ENCODE measurements at regions not wholly inside any gene's neighbourhood (a gene's known extent, or its start where the extent isn't known, plus 50 kb on each side); places are given as distances from the start of the nearest gene placed in this dataset.
"Not testable (repeated sequence)": the region's sequence is repeated elsewhere in the genome, so short reads cannot be mapped to it uniquely, and the experiment has no call there.

DNA sequence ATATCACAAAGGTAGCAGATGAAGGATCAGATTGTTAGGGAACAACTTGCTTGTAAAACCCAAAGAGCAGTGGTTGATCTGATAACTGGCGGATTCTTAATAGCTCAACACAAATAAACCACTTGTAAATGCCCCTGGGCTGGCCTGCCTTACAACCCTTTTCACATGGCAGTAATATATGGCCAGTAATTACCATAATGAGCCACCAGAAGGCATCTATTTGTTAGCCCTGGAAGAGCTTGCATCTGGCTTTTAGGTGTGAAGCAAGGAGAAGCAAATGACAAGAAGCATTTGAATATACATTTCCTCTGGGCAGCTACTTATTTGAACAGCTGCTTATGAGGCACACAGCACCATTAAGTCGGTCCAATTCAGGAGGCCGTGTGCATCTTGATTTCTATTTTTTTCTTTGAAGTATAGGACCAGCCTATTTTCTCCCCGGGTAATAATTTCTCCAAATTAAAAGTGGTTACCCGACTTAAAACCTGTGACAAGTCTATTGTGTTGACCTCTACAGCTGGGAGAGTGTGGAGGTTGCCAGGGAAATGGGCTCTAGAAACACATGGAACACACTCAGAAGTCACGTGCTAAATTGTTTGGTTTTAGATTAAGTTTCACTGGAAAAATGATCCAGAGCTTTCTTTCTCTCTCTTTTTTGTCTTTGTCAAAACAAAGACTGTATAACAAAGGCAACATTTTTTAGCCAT lies 113.4 kb downstream of the SEM1 start:
- peaks cover 4% of the 10 kb centered on the region for H3K27me3 Mint-ChIP-seq
- intact Hi-C loops (cut with micrococcal nuclease), result no loop called here
- no peaks in the 10 kb centered on the region for H3K9me3 Mint-ChIP-seq
- H3K4me1 Mint-ChIP-seq (ENCODE audit: low read depth), result no peaks in the 10 kb centered on the region
- no peak overlapping the region for H3K4me3 Mint-ChIP-seq
- H3K36me3 Mint-ChIP-seq, result no peaks in the 10 kb centered on the region
- H3K27ac Mint-ChIP-seq, result no peak overlapping the region
- POLR2A ChIA-PET, result no interaction called here
- CTCF ChIA-PET, result interaction anchor here (1.4 kb wide), 1 partner anchor 431 kb away, joined by 5 read pairs; no protein-coding TSS in a partner anchor
- DNase-seq, result no peak

DNA sequence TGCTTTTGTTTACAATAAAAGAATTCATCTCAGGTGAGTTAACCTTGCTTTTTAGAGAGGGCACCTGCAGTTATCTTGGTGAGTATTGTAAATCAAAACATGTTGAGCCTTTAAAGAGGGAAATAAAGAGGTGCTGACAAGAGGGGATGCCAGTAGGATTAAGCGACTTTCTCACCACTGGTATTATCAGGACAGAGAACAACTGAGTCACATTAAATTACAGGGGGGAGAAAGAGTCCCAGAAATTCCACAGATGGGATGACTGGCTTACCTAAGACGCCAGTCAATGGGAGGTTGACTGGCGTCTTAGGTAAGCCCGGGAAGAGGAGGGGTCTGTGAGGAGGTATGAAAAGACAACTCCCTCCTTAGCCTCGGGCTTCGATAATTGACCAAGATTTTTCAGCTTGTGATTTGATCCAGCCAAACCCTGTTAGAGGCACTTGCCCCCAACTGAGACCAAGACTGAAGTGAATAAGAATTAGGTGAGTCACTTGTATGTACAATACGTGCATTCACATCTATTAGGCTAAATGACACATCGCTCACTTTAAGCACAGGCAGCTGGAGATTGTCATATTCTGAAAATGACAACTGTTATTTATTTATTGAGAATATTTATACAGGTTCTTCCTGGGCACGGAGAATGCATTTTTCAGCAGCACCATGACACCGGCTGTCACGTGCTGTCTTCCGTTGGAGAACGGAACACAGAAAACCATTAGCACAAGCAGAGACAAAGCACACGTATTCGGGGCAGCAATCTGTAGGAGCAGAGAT lies 117.6 kb downstream of the SEM1 start:
- intact Hi-C loops (cut with micrococcal nuclease), result no loop called here

DNA sequence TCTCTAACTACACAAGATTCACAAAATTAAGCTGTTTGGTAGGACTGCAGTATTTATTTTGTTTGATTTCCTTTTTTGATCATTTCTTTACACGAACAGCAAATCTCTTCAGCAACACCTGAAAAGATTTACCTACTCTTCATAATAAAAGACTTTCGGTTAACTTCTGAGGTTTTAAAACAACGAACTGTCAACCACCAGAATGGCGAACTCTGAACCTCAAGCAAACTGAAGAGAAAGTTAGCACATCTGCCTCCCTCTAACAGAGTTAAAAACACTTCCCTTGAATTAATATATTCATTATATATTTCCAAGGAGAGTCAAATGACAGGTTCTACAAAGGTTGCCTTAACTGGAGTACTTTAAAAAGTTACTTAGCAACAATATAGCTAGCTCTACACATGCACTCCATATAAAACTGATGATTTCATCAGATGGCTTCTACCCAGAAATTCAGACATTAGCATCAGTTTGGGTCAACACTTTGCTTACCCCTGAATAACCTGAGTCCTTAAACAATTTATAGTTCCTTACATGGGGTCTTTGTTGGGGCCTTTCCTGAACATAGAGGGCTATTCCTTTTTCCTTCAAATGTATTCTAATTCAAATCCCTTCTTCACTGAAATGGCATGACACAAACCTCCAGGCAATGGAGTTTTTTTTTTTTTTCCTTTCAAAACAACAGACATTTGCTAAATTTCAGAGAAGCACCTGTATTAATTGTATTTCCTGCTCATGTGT lies 118.3 kb downstream of the SEM1 start:
- ChIA-PET POLR2A (no interaction called here), CTCF (no interaction called here)
- intact Hi-C loops (cut with micrococcal nuclease), result no loop called here
- H3K4me3 Mint-ChIP-seq, result no peak overlapping the region
- no peak for DNase-seq
- peaks cover 10% of the 10 kb centered on the region for H3K27me3 Mint-ChIP-seq
- no peaks in the 10 kb centered on the region for H3K4me1 Mint-ChIP-seq (ENCODE audit: low read depth)
- H3K36me3 Mint-ChIP-seq, result no peaks in the 10 kb centered on the region
- no peaks in the 10 kb centered on the region for H3K9me3 Mint-ChIP-seq
- H3K27ac Mint-ChIP-seq, result no peak overlapping the region

More for the DNA sequence above, 117.6 kb downstream of the SEM1 start:
- Mint-ChIP-seq H3K9me3 (no peaks in the 10 kb centered on the region), H3K27ac (no peak overlapping the region), H3K27me3 (peaks cover 9% of the 10 kb centered on the region), H3K36me3 (no peaks in the 10 kb centered on the region), H3K4me3 (no peak overlapping the region), H3K4me1 (ENCODE audit: low read depth) (no peaks in the 10 kb centered on the region)
- POLR2A ChIA-PET, result no interaction called here
- no peak for DNase-seq
- CTCF ChIA-PET, result no interaction called here

DNA sequence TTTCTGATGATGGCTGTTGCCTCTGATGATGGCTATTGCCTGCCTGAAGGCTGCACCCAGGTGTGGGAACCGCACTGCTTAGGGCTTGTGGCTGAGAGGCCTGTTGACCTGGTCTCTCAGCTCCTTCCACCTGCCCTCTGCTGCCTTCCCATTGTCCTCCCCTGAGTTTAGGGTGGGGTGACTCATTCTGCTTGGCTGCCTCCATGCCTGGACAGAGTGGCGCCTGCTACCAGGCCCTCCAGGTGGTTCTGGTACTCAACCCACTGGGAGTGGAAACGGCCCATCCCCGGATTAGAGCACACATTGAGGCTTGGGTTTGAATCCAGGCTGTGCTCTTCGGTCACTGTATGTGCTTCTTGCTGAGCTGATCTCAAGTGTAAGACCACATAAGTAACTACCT lies 120.6 kb downstream of the SEM1 start:
- no peaks in the 10 kb centered on the region for H3K9me3 Mint-ChIP-seq
- POLR2A ChIA-PET, result no interaction called here
- no peaks in the 10 kb centered on the region for H3K36me3 Mint-ChIP-seq
- CTCF ChIA-PET, result no interaction called here
- no peak overlapping the region for H3K27ac Mint-ChIP-seq
- H3K4me1 Mint-ChIP-seq (ENCODE audit: low read depth), result no peaks in the 10 kb centered on the region
- H3K27me3 Mint-ChIP-seq, result peaks cover 10% of the 10 kb centered on the region
- no peak overlapping the region for H3K4me3 Mint-ChIP-seq
- no peak for DNase-seq
- intact Hi-C loops (cut with micrococcal nuclease), result no loop called here

DNA sequence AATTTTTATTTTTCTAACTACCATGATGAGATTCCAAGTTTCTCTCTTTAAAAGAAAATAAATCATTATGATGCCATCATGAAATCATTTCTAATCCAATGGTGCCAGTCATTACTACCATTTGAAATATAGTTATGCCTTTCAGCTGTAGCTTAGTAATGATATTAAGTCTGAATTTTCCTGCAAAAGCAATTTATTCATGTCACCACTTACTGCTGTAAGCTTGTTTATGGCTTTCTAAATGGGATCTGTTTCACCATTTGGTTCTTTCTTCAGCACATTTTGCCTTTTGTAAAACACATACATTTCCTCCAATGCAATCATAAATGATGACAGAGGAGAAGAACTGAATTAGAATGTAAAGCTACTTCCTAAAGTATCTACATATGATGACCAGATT lies 130.5 kb downstream of the SEM1 start:
- Mint-ChIP-seq H3K4me3 (no peak overlapping the region), H3K9me3 (peaks cover 2% of the 10 kb centered on the region), H3K36me3 (peaks cover 2% of the 10 kb centered on the region), H3K4me1 (ENCODE audit: low read depth) (no peaks in the 10 kb centered on the region), H3K27ac (no peak overlapping the region), H3K27me3 (peaks cover 4% of the 10 kb centered on the region)
- ChIA-PET CTCF (no interaction called here), POLR2A (no interaction called here)
- intact Hi-C loops (cut with micrococcal nuclease), result no loop called here
- no peak for DNase-seq

DNA sequence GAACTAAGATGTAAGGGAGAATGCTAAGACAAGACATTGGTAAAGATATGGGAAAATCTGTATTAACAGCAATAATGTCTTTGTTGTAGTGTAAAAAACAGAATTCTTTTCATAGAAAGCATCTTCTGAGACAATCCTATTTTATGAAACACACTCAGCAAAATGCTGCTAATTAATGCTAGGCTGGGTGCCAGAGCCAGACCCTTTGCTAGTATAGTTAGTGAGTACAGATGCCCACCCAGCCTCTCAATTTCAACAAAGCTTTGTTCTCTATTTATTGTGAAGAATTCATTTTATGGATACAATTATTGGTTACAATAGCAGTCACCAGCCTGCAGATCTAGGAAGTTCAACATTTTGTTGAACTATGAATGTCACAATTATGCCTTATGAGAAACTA lies 131.0 kb downstream of the SEM1 start:
- intact Hi-C loops (cut with micrococcal nuclease), result no loop called here
- POLR2A ChIA-PET, result no interaction called here
- Mint-ChIP-seq H3K9me3 (peaks cover 2% of the 10 kb centered on the region), H3K36me3 (peaks cover 2% of the 10 kb centered on the region), H3K4me3 (no peak overlapping the region), H3K4me1 (ENCODE audit: low read depth) (no peaks in the 10 kb centered on the region), H3K27ac (no peak overlapping the region), H3K27me3 (peaks cover 4% of the 10 kb centered on the region)
- no peak for DNase-seq
- CTCF ChIA-PET, result no interaction called here

DNA sequence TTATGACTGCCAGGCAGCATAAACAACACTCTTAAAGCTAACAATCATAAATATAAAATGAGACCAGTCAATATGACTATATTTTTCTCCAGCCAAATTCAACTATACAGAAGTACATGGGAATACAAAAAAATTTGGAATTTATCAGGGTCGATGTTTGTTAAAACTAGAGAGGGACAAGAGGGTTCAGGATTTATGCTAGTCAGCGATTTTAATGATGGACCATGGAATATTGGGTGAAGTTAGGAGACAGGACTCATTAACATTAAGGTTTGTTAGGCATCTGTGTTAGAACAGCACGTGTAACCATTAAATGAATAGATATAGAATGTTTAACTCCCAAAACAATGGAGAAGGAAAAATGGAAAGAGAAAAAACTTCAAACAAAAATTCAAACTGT lies 146.2 kb downstream of the SEM1 start:
- no peaks in the 10 kb centered on the region for H3K36me3 Mint-ChIP-seq
- H3K4me3 Mint-ChIP-seq, result no peak overlapping the region
- no peaks in the 10 kb centered on the region for H3K9me3 Mint-ChIP-seq
- no peak for DNase-seq
- ChIA-PET POLR2A (no interaction called here), CTCF (no interaction called here)
- intact Hi-C loops (cut with micrococcal nuclease), result no loop called here
- H3K27me3 Mint-ChIP-seq, result no peaks in the 10 kb centered on the region
- no peaks in the 10 kb centered on the region for H3K4me1 Mint-ChIP-seq (ENCODE audit: low read depth)
- no peak overlapping the region for H3K27ac Mint-ChIP-seq

DNA sequence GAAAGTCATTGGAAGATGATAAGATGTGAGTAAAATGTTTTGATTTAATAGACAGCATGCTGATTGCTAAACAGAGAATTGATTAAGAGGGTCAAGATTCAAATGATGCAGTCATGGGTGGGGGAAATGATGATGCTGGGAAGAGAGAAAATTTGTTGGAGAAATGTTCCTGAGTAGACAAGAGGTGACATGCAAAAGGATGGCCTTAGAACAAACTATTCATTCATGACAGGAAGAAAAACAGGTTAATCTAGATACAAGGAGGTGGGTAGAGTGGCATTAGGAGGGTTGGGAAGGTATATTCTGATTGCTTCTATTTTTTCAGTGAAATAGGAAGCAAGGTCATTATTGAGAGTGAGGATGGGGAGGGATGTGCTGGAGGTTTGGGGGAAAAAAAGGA lies 146.7 kb downstream of the SEM1 start:
- Mint-ChIP-seq H3K4me3 (no peak overlapping the region), H3K27me3 (no peaks in the 10 kb centered on the region), H3K9me3 (no peaks in the 10 kb centered on the region), H3K27ac (no peak overlapping the region), H3K4me1 (ENCODE audit: low read depth) (no peaks in the 10 kb centered on the region), H3K36me3 (no peaks in the 10 kb centered on the region)
- POLR2A ChIA-PET, result no interaction called here
- intact Hi-C loops (cut with micrococcal nuclease), result no loop called here
- DNase-seq, result no peak
- CTCF ChIA-PET, result no interaction called here

DNA sequence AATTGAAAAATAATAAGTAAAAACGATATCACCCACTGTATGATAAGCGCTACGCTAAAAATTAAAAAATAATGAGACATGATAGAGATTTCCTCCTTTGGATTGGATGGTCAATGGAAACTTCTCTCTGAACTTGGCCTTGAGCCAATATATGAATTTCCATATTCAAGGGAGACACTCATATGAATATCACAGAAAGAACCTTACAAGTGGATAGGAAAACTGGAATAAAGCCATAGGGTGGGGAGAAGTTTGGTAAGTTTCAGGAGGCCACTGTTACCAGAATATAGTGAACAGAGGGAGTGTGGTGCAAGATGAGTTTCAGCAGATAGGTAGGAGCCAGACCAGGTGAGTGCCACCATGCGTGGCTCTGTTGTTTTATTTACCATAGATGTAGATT lies 147.2 kb downstream of the SEM1 start:
- H3K36me3 Mint-ChIP-seq, result no peaks in the 10 kb centered on the region
- CTCF ChIA-PET, result no interaction called here
- no peak overlapping the region for H3K4me3 Mint-ChIP-seq
- intact Hi-C loops (cut with micrococcal nuclease), result no loop called here
- no peak overlapping the region for H3K27ac Mint-ChIP-seq
- H3K4me1 Mint-ChIP-seq (ENCODE audit: low read depth), result no peaks in the 10 kb centered on the region
- POLR2A ChIA-PET, result no interaction called here
- H3K27me3 Mint-ChIP-seq, result no peaks in the 10 kb centered on the region
- no peak for DNase-seq
- no peaks in the 10 kb centered on the region for H3K9me3 Mint-ChIP-seq

DNA sequence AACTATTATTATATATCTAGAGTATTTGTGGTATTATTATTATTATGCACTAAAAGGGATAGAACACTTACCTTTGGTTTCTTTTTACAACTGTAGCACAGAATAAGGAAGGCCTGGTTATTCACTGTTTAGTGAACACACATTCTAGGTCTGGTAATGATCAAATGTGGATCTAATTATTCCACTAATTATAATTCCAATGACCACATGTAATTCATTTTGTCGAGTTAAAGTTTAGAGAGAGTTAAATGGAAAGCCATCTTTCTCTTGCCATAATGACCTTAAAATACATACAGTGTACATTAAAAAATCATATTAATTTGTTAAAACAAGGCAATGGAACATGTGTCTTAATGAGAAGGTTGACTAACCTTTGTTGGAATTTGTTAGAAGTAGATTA lies 147.8 kb downstream of the SEM1 start:
- H3K36me3 Mint-ChIP-seq, result no peaks in the 10 kb centered on the region
- intact Hi-C loops (cut with micrococcal nuclease), result no loop called here
- H3K27me3 Mint-ChIP-seq, result no peaks in the 10 kb centered on the region
- no peaks in the 10 kb centered on the region for H3K4me1 Mint-ChIP-seq (ENCODE audit: low read depth)
- H3K4me3 Mint-ChIP-seq, result no peak overlapping the region
- H3K9me3 Mint-ChIP-seq, result no peaks in the 10 kb centered on the region
- CTCF ChIA-PET, result no interaction called here
- POLR2A ChIA-PET, result no interaction called here
- H3K27ac Mint-ChIP-seq, result no peak overlapping the region
- DNase-seq, result no peak

DNA sequence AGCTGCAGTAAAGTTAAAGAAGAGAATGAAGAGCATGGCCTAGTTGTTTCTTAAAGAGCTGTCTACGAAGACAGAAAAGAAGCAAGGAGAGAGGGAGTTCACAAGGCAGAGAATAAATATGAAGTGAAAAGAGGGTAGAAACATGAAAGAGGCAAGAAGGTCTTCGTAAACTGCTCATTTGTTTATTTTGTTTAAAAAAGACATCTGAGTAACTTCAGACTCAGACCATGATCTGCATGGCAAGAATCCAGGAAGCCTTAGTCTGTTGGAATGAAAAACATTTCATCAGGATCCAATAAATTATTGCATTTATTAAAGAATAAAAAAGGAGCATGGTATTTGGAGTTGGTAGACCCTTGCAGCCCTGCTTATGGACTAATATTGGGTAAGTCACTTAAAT lies 151.1 kb downstream of the SEM1 start:
- no peaks in the 10 kb centered on the region for H3K4me1 Mint-ChIP-seq (ENCODE audit: low read depth)
- H3K4me3 Mint-ChIP-seq, result no peak overlapping the region
- no peak overlapping the region for H3K27ac Mint-ChIP-seq
- ChIA-PET POLR2A (no interaction called here), CTCF (no interaction called here)
- H3K36me3 Mint-ChIP-seq, result no peaks in the 10 kb centered on the region
- intact Hi-C loops (cut with micrococcal nuclease), result no loop called here
- H3K27me3 Mint-ChIP-seq, result no peaks in the 10 kb centered on the region
- H3K9me3 Mint-ChIP-seq, result no peaks in the 10 kb centered on the region
- no peak for DNase-seq

DNA sequence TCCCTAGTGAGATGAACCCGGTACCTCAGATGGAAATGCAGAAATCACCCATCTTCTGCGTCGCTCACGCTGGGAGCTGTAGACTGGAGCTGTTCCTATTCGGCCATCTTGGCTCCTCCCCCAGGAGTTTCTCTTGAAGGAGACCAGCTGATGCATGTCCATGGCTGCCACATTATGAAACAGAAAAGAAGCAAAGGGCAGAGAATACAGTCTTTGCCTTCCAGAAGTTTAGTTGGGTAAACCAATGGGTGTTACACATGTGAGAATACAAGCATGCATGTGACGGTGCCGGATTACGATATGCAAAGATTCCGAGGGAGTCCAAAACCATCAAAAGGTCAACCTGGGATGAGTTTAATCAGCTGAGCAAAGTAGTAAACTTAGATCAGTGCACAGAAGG lies 151.6 kb downstream of the SEM1 start:
- CTCF ChIA-PET, result no interaction called here
- Mint-ChIP-seq H3K4me3 (no peak overlapping the region), H3K36me3 (no peaks in the 10 kb centered on the region), H3K27me3 (no peaks in the 10 kb centered on the region), H3K9me3 (no peaks in the 10 kb centered on the region), H3K27ac (no peak overlapping the region), H3K4me1 (ENCODE audit: low read depth) (no peaks in the 10 kb centered on the region)
- no peak for DNase-seq
- intact Hi-C loops (cut with micrococcal nuclease), result no loop called here
- POLR2A ChIA-PET, result no interaction called here

DNA sequence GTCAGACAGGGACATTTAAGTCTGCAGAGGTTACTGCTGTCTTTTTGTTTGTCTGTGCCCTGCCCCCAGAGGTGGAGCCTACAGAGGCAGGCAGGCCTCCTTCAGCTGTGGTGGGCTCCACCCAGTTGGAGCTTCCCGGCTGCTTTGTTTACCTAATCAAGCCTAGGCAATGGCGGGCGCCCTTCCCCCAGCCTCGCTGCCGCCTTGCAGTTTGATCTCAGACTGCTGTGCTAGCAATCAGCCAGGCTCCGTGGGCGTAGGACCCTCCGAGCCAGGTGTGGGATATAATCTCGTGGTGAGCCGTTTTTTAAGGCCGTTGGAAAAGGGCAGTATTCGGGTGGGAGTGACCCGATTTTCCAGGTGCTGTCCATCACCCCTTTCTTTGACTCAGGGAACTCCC lies 152.0 kb downstream of the SEM1 start:
- CTCF ChIA-PET; H3K36me3 Mint-ChIP-seq; intact Hi-C loops (cut with micrococcal nuclease); H3K27ac Mint-ChIP-seq; H3K9me3 Mint-ChIP-seq; H3K27me3 Mint-ChIP-seq; POLR2A ChIA-PET; H3K4me3 Mint-ChIP-seq; DNase-seq; H3K4me1 Mint-ChIP-seq (ENCODE audit: low read depth): not testable (repeated sequence)
